GM21529 (cell line): ENCODE measurements at regions not wholly inside any gene's neighbourhood (a gene's known extent, or its start where the extent isn't known, plus 50 kb on each side); places are given as distances from the start of the nearest gene placed in this dataset.

Source experiments
- ATAC-seq: cut with Tn5 transposase; IDR thresholded peaks from one replicate; pipeline ENCODE4 v1.9.1; 2021; ENCODE audit not compliant: unreplicated experiment

GRCh38 chr12:125417446-125417845 lies 352.2 kb downstream of the AACS start:
- no peak for ATAC-seq

GRCh38 chr12:125418902-125419564 lies 353.8 kb downstream of the AACS start:
- ATAC-seq: peak; percentile 65

- ATAC-seq: no peak
Measured at GRCh38 chr12:125424909-125425308, 359.7 kb downstream of the AACS start.

- ATAC-seq: no peak
Measured at GRCh38 chr12:125431516-125431915, 366.3 kb downstream of the AACS start.

- ATAC-seq: no peak
Measured at GRCh38 chr12:125434131-125434530, 368.9 kb downstream of the AACS start.

- ATAC-seq: peak; percentile 84
Measured at GRCh38 chr12:125434936-125435443, 369.8 kb downstream of the AACS start.

- no peak for ATAC-seq
Measured at GRCh38 chr12:125435871-125436270, 370.6 kb downstream of the AACS start.

GRCh38 chr12:125436686-125437085 lies 371.5 kb downstream of the AACS start:
- ATAC-seq: no peak

- ATAC-seq: no peak
Measured at GRCh38 chr12:125440399-125440798, 375.2 kb downstream of the AACS start.

- no peak for ATAC-seq
Measured at GRCh38 chr12:125443341-125443740, 378.1 kb downstream of the AACS start.

GRCh38 chr12:125451408-125451807 lies 386.2 kb downstream of the AACS start:
- ATAC-seq: no peak

- no peak for ATAC-seq
Measured at GRCh38 chr12:125453751-125454150, 388.5 kb downstream of the AACS start.

GRCh38 chr12:125454291-125454690 lies 389.1 kb downstream of the AACS start:
- ATAC-seq: no peak

GRCh38 chr12:125454786-125455480 lies 389.7 kb downstream of the AACS start:
- ATAC-seq: no peak

GRCh38 chr12:125455556-125455955 lies 390.3 kb downstream of the AACS start:
- ATAC-seq: no peak

- no peak for ATAC-seq
Measured at GRCh38 chr12:125458552-125459268, 393.5 kb downstream of the AACS start.

- no peak for ATAC-seq
Measured at GRCh38 chr12:125461831-125462230, 396.6 kb downstream of the AACS start.

- ATAC-seq: no peak
Measured at GRCh38 chr12:125463386-125463785, 398.2 kb downstream of the AACS start.

GRCh38 chr12:125467363-125467762 lies 402.1 kb downstream of the AACS start:
- ATAC-seq: no peak

GRCh38 chr12:125469683-125470082 lies 404.4 kb downstream of the AACS start:
- ATAC-seq: no peak

- no peak for ATAC-seq
Measured at GRCh38 chr12:125470838-125471783, 405.9 kb downstream of the AACS start.
